ENCODE measurements at regions not wholly inside any gene's neighbourhood (a gene's known extent, or its start where the extent isn't known, plus 50 kb on each side); places are given as distances from the start of the nearest gene placed in this dataset.
"Not testable (repeated sequence)": the region's sequence is repeated elsewhere in the genome, so short reads cannot be mapped to it uniquely, and the experiment has no call there.

- H3K36me3 ChIP-seq (ENCODE audit: control insufficient read depth in 2 of 2, insufficient read depth in 2 of 2, low read length in 2 of 2): no peaks in the 10 kb centered on the region
- H3K4me3 ChIP-seq (ENCODE audit: low read length in 2 of 2): no peak overlapping the region
- no peak overlapping the region for H3K27ac ChIP-seq (ENCODE audit: low read length)
- H3K9ac ChIP-seq (ENCODE audit: low read length in 2 of 2): no peak overlapping the region
- H3K4me1 ChIP-seq (ENCODE audit: control insufficient read depth, insufficient read depth, low read length): no peaks in the 10 kb centered on the region
- no peaks in the 10 kb centered on the region for H3K27me3 ChIP-seq (ENCODE audit: control insufficient read depth in 1 of 2, insufficient read depth in 2 of 2, low read length in 2 of 2)
- no peaks in the 10 kb centered on the region for H3K9me3 ChIP-seq (ENCODE audit: control insufficient read depth in 2 of 2, low read length in 2 of 2)
Observed at GRCh38 chr12:83573671-83574070, 887.0 kb downstream of the TMTC2 start.

GRCh38 chr12:83559650-83560049, 872.9 kb downstream of the TMTC2 start:
- no peak overlapping the region for H3K27ac ChIP-seq (ENCODE audit: low read length)
- H3K4me3 ChIP-seq (ENCODE audit: low read length in 2 of 2): no peak overlapping the region
- no peaks in the 10 kb centered on the region for H3K27me3 ChIP-seq (ENCODE audit: control insufficient read depth in 1 of 2, insufficient read depth in 2 of 2, low read length in 2 of 2)
- no peak overlapping the region for H3K9ac ChIP-seq (ENCODE audit: low read length in 2 of 2)
- no peaks in the 10 kb centered on the region for H3K36me3 ChIP-seq (ENCODE audit: control insufficient read depth in 2 of 2, insufficient read depth in 2 of 2, low read length in 2 of 2)
- H3K9me3 ChIP-seq (ENCODE audit: control insufficient read depth in 2 of 2, low read length in 2 of 2): no peaks in the 10 kb centered on the region
- H3K4me1 ChIP-seq (ENCODE audit: control insufficient read depth, insufficient read depth, low read length): no peaks in the 10 kb centered on the region

- not testable (repeated sequence) for H3K9ac ChIP-seq (ENCODE audit: low read length in 2 of 2); H3K4me3 ChIP-seq (ENCODE audit: low read length in 2 of 2); H3K9me3 ChIP-seq (ENCODE audit: control insufficient read depth in 2 of 2, low read length in 2 of 2); H3K36me3 ChIP-seq (ENCODE audit: control insufficient read depth in 2 of 2, insufficient read depth in 2 of 2, low read length in 2 of 2); H3K4me1 ChIP-seq (ENCODE audit: control insufficient read depth, insufficient read depth, low read length); H3K27me3 ChIP-seq (ENCODE audit: control insufficient read depth in 1 of 2, insufficient read depth in 2 of 2, low read length in 2 of 2); H3K27ac ChIP-seq (ENCODE audit: low read length)
Observed at GRCh38 chr12:83556040-83556439, 869.3 kb downstream of the TMTC2 start.

- no peak overlapping the region for H3K9ac ChIP-seq (ENCODE audit: low read length in 2 of 2)
- no peak overlapping the region for H3K4me3 ChIP-seq (ENCODE audit: low read length in 2 of 2)
- H3K9me3 ChIP-seq (ENCODE audit: control insufficient read depth in 2 of 2, low read length in 2 of 2): no peaks in the 10 kb centered on the region
- no peaks in the 10 kb centered on the region for H3K4me1 ChIP-seq (ENCODE audit: control insufficient read depth, insufficient read depth, low read length)
- H3K27me3 ChIP-seq (ENCODE audit: control insufficient read depth in 1 of 2, insufficient read depth in 2 of 2, low read length in 2 of 2): no peaks in the 10 kb centered on the region
- H3K27ac ChIP-seq (ENCODE audit: low read length): no peak overlapping the region
- no peaks in the 10 kb centered on the region for H3K36me3 ChIP-seq (ENCODE audit: control insufficient read depth in 2 of 2, insufficient read depth in 2 of 2, low read length in 2 of 2)
Observed at GRCh38 chr12:83541446-83541845, 854.7 kb downstream of the TMTC2 start.

- Histone ChIP-seq H3K27ac (ENCODE audit: low read length) (no peak overlapping the region), H3K27me3 (ENCODE audit: control insufficient read depth in 1 of 2, insufficient read depth in 2 of 2, low read length in 2 of 2) (no peaks in the 10 kb centered on the region)
Observed at GRCh38 chr12:83538361-83538965, 851.8 kb downstream of the TMTC2 start.

GRCh38 chr12:83537428-83538053, 850.8 kb downstream of the TMTC2 start:
- H3K9ac ChIP-seq (ENCODE audit: low read length in 2 of 2): no peak overlapping the region
- H3K4me3 ChIP-seq (ENCODE audit: low read length in 2 of 2): no peak overlapping the region
- H3K9me3 ChIP-seq (ENCODE audit: control insufficient read depth in 2 of 2, low read length in 2 of 2): no peaks in the 10 kb centered on the region
- H3K36me3 ChIP-seq (ENCODE audit: control insufficient read depth in 2 of 2, insufficient read depth in 2 of 2, low read length in 2 of 2): no peaks in the 10 kb centered on the region
- no peaks in the 10 kb centered on the region for H3K27me3 ChIP-seq (ENCODE audit: control insufficient read depth in 1 of 2, insufficient read depth in 2 of 2, low read length in 2 of 2)
- no peaks in the 10 kb centered on the region for H3K4me1 ChIP-seq (ENCODE audit: control insufficient read depth, insufficient read depth, low read length)
- H3K27ac ChIP-seq (ENCODE audit: low read length): no peak overlapping the region

More at GRCh38 chr12:83538361-83538965, 851.8 kb downstream of the TMTC2 start:
- Histone ChIP-seq H3K9me3 (ENCODE audit: control insufficient read depth in 2 of 2, low read length in 2 of 2) (no peaks in the 10 kb centered on the region), H3K4me1 (ENCODE audit: control insufficient read depth, insufficient read depth, low read length) (no peaks in the 10 kb centered on the region), H3K36me3 (ENCODE audit: control insufficient read depth in 2 of 2, insufficient read depth in 2 of 2, low read length in 2 of 2) (no peaks in the 10 kb centered on the region), H3K9ac (ENCODE audit: low read length in 2 of 2) (no peak overlapping the region), H3K4me3 (ENCODE audit: low read length in 2 of 2) (no peak overlapping the region)

GRCh38 chr12:83536496-83536895, 849.8 kb downstream of the TMTC2 start:
- H3K4me3 ChIP-seq (ENCODE audit: low read length in 2 of 2): no peak overlapping the region
- H3K9me3 ChIP-seq (ENCODE audit: control insufficient read depth in 2 of 2, low read length in 2 of 2): no peaks in the 10 kb centered on the region
- H3K36me3 ChIP-seq (ENCODE audit: control insufficient read depth in 2 of 2, insufficient read depth in 2 of 2, low read length in 2 of 2): no peaks in the 10 kb centered on the region
- no peak overlapping the region for H3K27ac ChIP-seq (ENCODE audit: low read length)
- H3K4me1 ChIP-seq (ENCODE audit: control insufficient read depth, insufficient read depth, low read length): no peaks in the 10 kb centered on the region
- no peak overlapping the region for H3K9ac ChIP-seq (ENCODE audit: low read length in 2 of 2)
- H3K27me3 ChIP-seq (ENCODE audit: control insufficient read depth in 1 of 2, insufficient read depth in 2 of 2, low read length in 2 of 2): no peaks in the 10 kb centered on the region

- H3K4me3 ChIP-seq (ENCODE audit: low read length in 2 of 2): no peak overlapping the region
- no peak overlapping the region for H3K27ac ChIP-seq (ENCODE audit: low read length)
- no peaks in the 10 kb centered on the region for H3K36me3 ChIP-seq (ENCODE audit: control insufficient read depth in 2 of 2, insufficient read depth in 2 of 2, low read length in 2 of 2)
- no peak overlapping the region for H3K9ac ChIP-seq (ENCODE audit: low read length in 2 of 2)
- H3K9me3 ChIP-seq (ENCODE audit: control insufficient read depth in 2 of 2, low read length in 2 of 2): no peaks in the 10 kb centered on the region
- H3K27me3 ChIP-seq (ENCODE audit: control insufficient read depth in 1 of 2, insufficient read depth in 2 of 2, low read length in 2 of 2): no peaks in the 10 kb centered on the region
- H3K4me1 ChIP-seq (ENCODE audit: control insufficient read depth, insufficient read depth, low read length): no peaks in the 10 kb centered on the region
Observed at GRCh38 chr12:83528571-83528970, 841.9 kb downstream of the TMTC2 start.

- Histone ChIP-seq H3K27me3 (ENCODE audit: control insufficient read depth in 1 of 2, insufficient read depth in 2 of 2, low read length in 2 of 2) (no peaks in the 10 kb centered on the region), H3K36me3 (ENCODE audit: control insufficient read depth in 2 of 2, insufficient read depth in 2 of 2, low read length in 2 of 2) (no peaks in the 10 kb centered on the region), H3K4me1 (ENCODE audit: control insufficient read depth, insufficient read depth, low read length) (no peaks in the 10 kb centered on the region), H3K27ac (ENCODE audit: low read length) (no peak overlapping the region), H3K9me3 (ENCODE audit: control insufficient read depth in 2 of 2, low read length in 2 of 2) (no peaks in the 10 kb centered on the region), H3K4me3 (ENCODE audit: low read length in 2 of 2) (no peak overlapping the region), H3K9ac (ENCODE audit: low read length in 2 of 2) (no peak overlapping the region)
Observed at GRCh38 chr12:83527810-83528209, 841.1 kb downstream of the TMTC2 start.

GRCh38 chr12:83515306-83516026, 828.8 kb downstream of the TMTC2 start:
- no peak overlapping the region for H3K27ac ChIP-seq (ENCODE audit: low read length)
- no peak overlapping the region for H3K4me3 ChIP-seq (ENCODE audit: low read length in 2 of 2)
- no peaks in the 10 kb centered on the region for H3K27me3 ChIP-seq (ENCODE audit: control insufficient read depth in 1 of 2, insufficient read depth in 2 of 2, low read length in 2 of 2)
- H3K4me1 ChIP-seq (ENCODE audit: control insufficient read depth, insufficient read depth, low read length): no peaks in the 10 kb centered on the region
- no peak overlapping the region for H3K9ac ChIP-seq (ENCODE audit: low read length in 2 of 2)
- H3K9me3 ChIP-seq (ENCODE audit: control insufficient read depth in 2 of 2, low read length in 2 of 2): no peaks in the 10 kb centered on the region
- H3K36me3 ChIP-seq (ENCODE audit: control insufficient read depth in 2 of 2, insufficient read depth in 2 of 2, low read length in 2 of 2): no peaks in the 10 kb centered on the region

- no peak overlapping the region for H3K27ac ChIP-seq (ENCODE audit: low read length)
- H3K9ac ChIP-seq (ENCODE audit: low read length in 2 of 2): no peak overlapping the region
- H3K4me3 ChIP-seq (ENCODE audit: low read length in 2 of 2): no peak overlapping the region
- H3K9me3 ChIP-seq (ENCODE audit: control insufficient read depth in 2 of 2, low read length in 2 of 2): no peaks in the 10 kb centered on the region
- H3K4me1 ChIP-seq (ENCODE audit: control insufficient read depth, insufficient read depth, low read length): no peaks in the 10 kb centered on the region
- no peaks in the 10 kb centered on the region for H3K27me3 ChIP-seq (ENCODE audit: control insufficient read depth in 1 of 2, insufficient read depth in 2 of 2, low read length in 2 of 2)
- no peaks in the 10 kb centered on the region for H3K36me3 ChIP-seq (ENCODE audit: control insufficient read depth in 2 of 2, insufficient read depth in 2 of 2, low read length in 2 of 2)
Observed at GRCh38 chr12:83514372-83514771, 827.7 kb downstream of the TMTC2 start.

All from stomach smooth muscle (tissue), 2 donors.